KMS-11 (cell line): ENCODE measurements at regions not wholly inside any gene's neighbourhood (a gene's known extent, or its start where the extent isn't known, plus 50 kb on each side); places are given as distances from the start of the nearest gene placed in this dataset.

ENCODE experiments used
- H2AFZ ChIP-seq: fragments of 200-600 bp; sonication (generic); 2 replicates; pipeline ENCODE4 v1.6.1; 2016; ENCODE audit warnings: antibody characterized with exemption, mixed run types, low read depth
- H3K27ac ChIP-seq: fragments of 200-600 bp; sonication (generic); 2 replicates; pipeline ENCODE4 v1.6.1; 2016; ENCODE audit warnings: mild to moderate bottlenecking, mixed run types
- H3K27me3 ChIP-seq: fragments of 200-600 bp; sonication (generic); 2 replicates; pipeline ENCODE4 v1.6.1; 2017; ENCODE audit warnings: mild to moderate bottlenecking, low read depth, mixed run types, moderate library complexity; ENCODE audit not compliant: insufficient read depth
- H3K36me3 ChIP-seq: fragments of 200-600 bp; sonication (generic); 2 replicates; pipeline ENCODE4 v1.6.1; 2017; ENCODE audit warnings: mild to moderate bottlenecking, mixed run types; ENCODE audit not compliant: insufficient read depth
- H3K4me1 ChIP-seq: fragments of 200-600 bp; sonication (generic); 2 replicates; pipeline ENCODE4 v1.6.1; 2016; ENCODE audit warnings: mild to moderate bottlenecking, low read depth, mixed run types; ENCODE audit not compliant: poor library complexity, severe bottlenecking
- H3K4me2 ChIP-seq: fragments of 200-600 bp; sonication (generic); 2 replicates; pipeline ENCODE4 v1.7.0; 2016; ENCODE audit warnings: mild to moderate bottlenecking, mixed run types
- H3K4me3 ChIP-seq: fragments of 200-600 bp; sonication (generic); IDR thresholded peaks from 2 replicates; pipeline ENCODE4 v1.6.1; 2017; ENCODE audit warnings: low read depth, low read length, mixed read lengths; ENCODE audit not compliant: insufficient read depth
- H3K79me2 ChIP-seq: fragments of 200-600 bp; sonication (generic); 2 replicates; pipeline ENCODE4 v1.6.1; 2016; ENCODE audit warnings: low read depth, mixed run types; ENCODE audit not compliant: insufficient read depth
- H3K9ac ChIP-seq: fragments of 200-600 bp; sonication (generic); 2 replicates; pipeline ENCODE4 v1.6.1; 2016; ENCODE audit warnings: mild to moderate bottlenecking, mixed run types
- H4K20me1 ChIP-seq: fragments of 200-600 bp; sonication (generic); 2 replicates; pipeline ENCODE4 v1.6.1; 2016; ENCODE audit warnings: mild to moderate bottlenecking, mixed run types; ENCODE audit not compliant: insufficient read depth
- CTCF ChIP-seq: fragments of 200-600 bp; sonication (generic); conservative IDR thresholded peaks from 2 replicates; pipeline ENCODE4 v1.6.1; 2017; ENCODE audit warnings: low read depth, mild to moderate bottlenecking, antibody characterized with exemption, low read length, moderate library complexity, mixed read lengths

DNA sequence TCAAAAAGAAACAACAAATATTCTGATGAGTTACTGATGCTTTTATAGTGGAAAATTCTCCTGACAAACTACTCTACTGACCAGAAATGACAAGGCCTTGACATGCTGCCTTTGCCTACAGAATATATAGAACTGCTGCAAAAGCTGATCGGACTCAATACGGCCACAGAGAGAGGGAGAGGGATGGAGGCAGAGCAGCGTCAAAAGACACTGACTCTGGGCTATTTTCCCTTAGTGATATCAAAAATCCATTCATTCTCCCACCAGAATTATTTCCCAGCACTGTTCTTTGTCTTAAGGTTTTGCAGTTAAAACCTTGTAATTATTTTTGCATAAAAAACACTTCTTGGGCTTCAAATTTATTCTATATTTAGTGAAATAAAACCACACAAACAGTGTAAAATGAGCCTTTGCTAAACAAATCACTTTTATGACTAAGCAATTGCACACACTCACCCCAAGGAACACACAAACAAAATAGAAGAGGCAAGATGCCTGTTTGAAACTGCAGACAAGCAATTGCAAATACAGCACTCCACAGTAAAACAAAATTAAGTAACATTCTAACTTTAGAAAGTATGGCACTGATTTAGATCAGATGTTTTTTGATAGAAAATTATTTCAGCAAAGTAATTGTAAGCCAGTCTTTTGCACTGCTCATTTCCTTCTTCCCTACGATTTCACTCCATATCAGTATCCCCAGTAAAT, 1036.4 kb downstream of the ADGRL2 start:
- no peaks in the 10 kb centered on the region for H3K36me3 ChIP-seq
- no peak overlapping the region for H3K4me3 ChIP-seq
- H3K27me3 ChIP-seq: no peaks in the 10 kb centered on the region
- no peak for TF ChIP-seq CTCF
- no peaks in the 10 kb centered on the region for H3K4me1 ChIP-seq
- H3K4me2 ChIP-seq: no peak overlapping the region
- H3K9ac ChIP-seq: no peak overlapping the region
- no peaks in the 10 kb centered on the region for H4K20me1 ChIP-seq
- no peaks in the 10 kb centered on the region for H3K79me2 ChIP-seq
- H3K27ac ChIP-seq: no peak overlapping the region
- no peak overlapping the region for H2AFZ ChIP-seq

GRCh38 chr1:82836213-82836972, 1035.7 kb downstream of the ADGRL2 start:
- Histone ChIP-seq H3K4me2 (no peak overlapping the region), H3K27me3 (no peaks in the 10 kb centered on the region), H3K4me3 (no peak overlapping the region), H3K79me2 (no peaks in the 10 kb centered on the region), H3K4me1 (no peaks in the 10 kb centered on the region), H3K27ac (no peak overlapping the region), H4K20me1 (no peaks in the 10 kb centered on the region), H2AFZ (no peak overlapping the region), H3K9ac (no peak overlapping the region), H3K36me3 (no peaks in the 10 kb centered on the region)
- no peak for TF ChIP-seq CTCF

DNA sequence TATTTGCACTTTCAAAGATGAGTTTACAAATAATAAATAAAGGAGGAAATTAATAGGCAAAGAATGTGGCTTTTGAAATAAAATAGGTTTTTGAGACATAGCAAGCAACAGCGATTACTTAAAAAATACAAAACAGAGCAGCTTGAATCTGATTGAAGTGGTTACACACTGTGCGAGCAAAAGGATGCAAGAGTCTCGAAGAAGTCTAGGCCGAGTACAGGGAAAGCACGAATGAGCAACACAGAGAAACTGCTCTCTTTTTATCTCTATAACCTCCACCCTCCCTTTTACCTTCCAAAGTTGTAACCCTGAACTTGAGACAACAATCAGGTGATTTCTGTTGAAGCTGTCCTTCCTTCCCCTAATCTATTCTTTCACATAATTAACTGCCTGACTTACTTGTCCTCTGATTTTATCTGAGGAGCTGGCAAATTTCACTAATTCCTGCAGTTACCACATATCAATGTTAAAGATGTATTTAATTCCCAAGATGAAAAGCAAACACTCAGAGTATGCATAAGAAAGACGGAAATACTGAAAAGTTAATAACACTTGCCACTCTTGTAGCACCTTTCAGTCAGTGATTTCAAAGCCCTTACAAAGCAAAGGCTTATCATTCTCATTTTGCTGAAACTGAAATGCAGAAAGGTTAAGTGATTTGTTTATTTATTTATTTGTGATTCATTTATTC, 1030.1 kb downstream of the ADGRL2 start:
- H3K4me3 ChIP-seq: no peak overlapping the region
- no peaks in the 10 kb centered on the region for H3K36me3 ChIP-seq
- H3K79me2 ChIP-seq: no peaks in the 10 kb centered on the region
- no peak overlapping the region for H3K9ac ChIP-seq
- no peak overlapping the region for H2AFZ ChIP-seq
- H3K4me1 ChIP-seq: no peaks in the 10 kb centered on the region
- TF ChIP-seq CTCF: no peak
- H3K27ac ChIP-seq: no peak overlapping the region
- H3K27me3 ChIP-seq: no peaks in the 10 kb centered on the region
- H4K20me1 ChIP-seq: no peaks in the 10 kb centered on the region
- H3K4me2 ChIP-seq: no peak overlapping the region

GRCh38 chr1:82829527-82829926, 1028.8 kb downstream of the ADGRL2 start:
- H3K9ac ChIP-seq: no peak overlapping the region
- H3K79me2 ChIP-seq: no peaks in the 10 kb centered on the region
- no peaks in the 10 kb centered on the region for H3K36me3 ChIP-seq
- H3K27me3 ChIP-seq: no peaks in the 10 kb centered on the region
- no peak overlapping the region for H3K27ac ChIP-seq
- H3K4me2 ChIP-seq: no peak overlapping the region
- no peaks in the 10 kb centered on the region for H3K4me1 ChIP-seq
- no peak for TF ChIP-seq CTCF
- no peaks in the 10 kb centered on the region for H4K20me1 ChIP-seq
- no peak overlapping the region for H3K4me3 ChIP-seq
- H2AFZ ChIP-seq: no peak overlapping the region
